NCI-H2081 (cell line): ENCODE measurements at regions not wholly inside any gene's neighbourhood (a gene's known extent, or its start where the extent isn't known, plus 50 kb on each side); places are given as distances from the start of the nearest gene placed in this dataset.
"Not testable (repeated sequence)": the region's sequence is repeated elsewhere in the genome, so short reads cannot be mapped to it uniquely, and the experiment has no call there.

Experiments
- DNase-seq, 2 experiments: peaks; one replicate each; lab custom pipeline; 2025; lab: John Stamatoyannopoulos, UW

DNA sequence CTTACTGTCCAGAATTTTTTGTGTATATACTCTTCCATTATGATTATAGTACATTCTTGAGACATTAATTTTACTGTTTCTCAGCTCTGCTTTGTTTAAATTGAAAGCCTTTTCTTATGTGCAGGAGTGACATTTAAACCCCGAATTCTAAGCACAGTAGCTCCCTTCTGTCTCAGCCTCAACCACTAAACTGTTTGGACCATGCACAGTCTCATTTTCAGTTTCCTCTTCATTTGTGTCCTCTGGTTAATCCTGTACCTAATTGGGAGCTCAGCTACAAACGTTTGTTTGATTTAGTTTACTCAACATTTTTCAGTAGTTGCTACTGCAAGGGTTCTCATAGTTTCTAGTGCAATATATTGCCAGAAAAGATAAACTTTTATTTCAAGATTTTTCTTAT, 206.3 kb downstream of the SLITRK5 start:
- DNase-seq: no peak

- DNase-seq: no peak
Measured at GRCh38 chr13:87878706-87879105, 207.5 kb downstream of the SLITRK5 start.

DNA sequence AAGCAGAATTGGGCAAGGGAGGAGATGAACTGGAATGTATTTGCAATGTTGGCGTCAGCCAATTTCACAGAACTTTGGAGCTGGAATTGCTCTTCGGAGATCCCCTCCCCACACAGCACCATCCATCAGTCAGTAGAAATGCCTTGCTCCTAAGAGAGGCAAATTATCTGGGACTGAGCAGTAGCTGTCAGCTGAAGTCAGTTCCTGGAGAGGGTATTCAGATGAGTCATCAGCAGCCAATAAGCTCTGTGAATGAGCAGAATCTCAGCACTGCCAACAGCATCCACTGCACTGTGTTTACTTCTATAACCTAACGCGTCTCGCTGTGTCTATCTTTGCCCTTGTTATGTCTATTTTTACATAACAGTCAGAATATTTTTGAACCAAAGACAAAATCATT, 213.7 kb downstream of the SLITRK5 start:
- peak in 1 of 2 experiments; percentile 4 for DNase-seq

DNA sequence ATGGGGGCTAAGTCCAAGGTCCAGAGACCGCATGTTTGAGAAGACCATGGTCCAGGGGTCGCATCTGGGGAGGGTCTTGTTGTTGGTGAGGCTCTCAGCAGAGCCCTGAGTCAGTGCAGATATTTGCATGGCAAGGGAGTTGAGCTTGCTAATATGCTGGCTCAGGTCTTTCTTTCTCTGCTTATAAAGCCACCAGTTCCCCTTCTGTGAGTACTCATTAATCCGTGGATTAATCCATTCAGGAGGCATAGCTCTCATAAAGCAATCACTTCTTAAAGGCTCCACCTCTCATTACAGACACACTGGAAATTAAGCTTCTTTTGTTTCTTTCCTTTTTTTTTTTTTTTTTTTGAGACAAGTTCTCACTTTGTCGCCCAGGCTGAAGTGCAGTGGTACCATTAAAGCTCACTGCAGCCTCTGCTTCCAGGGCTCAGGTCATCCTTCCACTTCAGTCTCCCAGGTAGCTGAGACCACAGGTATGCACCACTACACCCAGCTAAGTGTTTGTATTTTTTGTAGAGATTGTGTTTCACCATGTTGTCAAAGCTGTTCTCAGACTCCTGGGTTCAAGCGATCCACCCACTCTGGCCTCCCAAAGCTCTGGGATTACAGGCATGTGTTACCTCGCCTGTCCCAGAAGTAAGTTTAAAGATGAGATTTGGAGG, 216.4 kb downstream of the SLITRK5 start:
- DNase-seq: no peak

- DNase-seq: peak; percentile 5 to 80
Measured at GRCh38 chr13:87889254-87889653, 218.1 kb downstream of the SLITRK5 start.

GRCh38 chr13:87893186-87893585, 222.0 kb downstream of the SLITRK5 start:
- DNase-seq: no peak

DNA sequence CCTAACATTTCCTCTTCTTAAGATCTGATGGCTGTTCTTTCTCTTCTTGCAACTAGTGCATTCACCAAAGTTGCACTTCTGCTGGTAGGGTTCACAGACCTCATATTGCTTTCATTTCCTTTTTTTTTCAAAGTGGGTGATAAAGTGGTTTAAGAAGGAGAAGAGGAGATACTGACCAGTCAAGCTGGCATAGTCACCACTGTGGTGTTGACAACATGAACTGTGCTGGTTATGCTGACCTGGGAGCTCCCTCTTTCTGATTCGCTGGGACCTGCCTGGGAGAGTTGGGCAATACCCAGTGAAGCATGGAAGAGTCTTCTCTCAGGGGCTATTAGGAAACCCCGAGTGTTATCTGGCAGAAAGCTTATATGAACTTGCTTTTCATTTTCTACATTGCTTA, 222.9 kb downstream of the SLITRK5 start:
- DNase-seq: no peak

GRCh38 chr13:87903553-87903952, 232.4 kb downstream of the SLITRK5 start:
- no peak for DNase-seq

GRCh38 chr13:87906411-87906810, 235.2 kb downstream of the SLITRK5 start:
- DNase-seq: no peak

DNA sequence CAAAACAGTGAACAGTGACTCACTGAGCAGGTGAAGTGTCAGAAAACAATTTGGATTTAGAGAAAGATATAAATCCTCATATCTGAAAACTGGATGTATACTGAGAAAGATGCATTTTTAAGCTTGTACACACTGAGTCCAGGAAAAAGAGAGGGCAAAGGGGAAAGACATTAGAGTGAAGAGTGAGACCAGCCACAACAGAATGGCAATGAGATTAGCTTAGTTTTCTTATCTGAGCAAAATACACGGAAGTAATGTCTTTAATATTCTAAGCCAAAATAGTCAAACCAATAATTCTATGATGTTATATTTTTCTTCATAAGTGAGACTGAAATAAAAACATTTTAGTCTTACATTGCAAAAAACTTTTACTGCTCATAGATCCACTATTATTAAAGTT, 236.0 kb downstream of the SLITRK5 start:
- DNase-seq: no peak

DNA sequence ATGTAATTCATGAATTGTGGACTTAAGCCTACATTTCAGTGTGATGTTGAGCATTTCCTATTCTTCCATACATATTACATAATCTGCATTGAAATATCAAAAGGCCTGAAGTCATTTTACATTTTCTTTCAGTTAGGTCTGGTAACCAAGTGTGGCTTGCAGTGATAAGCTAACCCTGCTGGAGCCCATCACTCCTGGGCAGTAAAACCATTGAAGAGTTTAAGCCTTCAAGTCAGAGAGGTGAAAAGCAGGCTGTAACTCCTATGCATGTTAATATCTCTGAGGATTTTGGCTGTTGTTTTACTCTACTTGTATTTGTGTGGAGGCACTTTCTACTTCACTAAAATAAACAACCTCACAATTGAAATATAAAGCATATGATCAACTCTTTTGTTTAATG, 248.8 kb downstream of the SLITRK5 start:
- no peak for DNase-seq

DNA sequence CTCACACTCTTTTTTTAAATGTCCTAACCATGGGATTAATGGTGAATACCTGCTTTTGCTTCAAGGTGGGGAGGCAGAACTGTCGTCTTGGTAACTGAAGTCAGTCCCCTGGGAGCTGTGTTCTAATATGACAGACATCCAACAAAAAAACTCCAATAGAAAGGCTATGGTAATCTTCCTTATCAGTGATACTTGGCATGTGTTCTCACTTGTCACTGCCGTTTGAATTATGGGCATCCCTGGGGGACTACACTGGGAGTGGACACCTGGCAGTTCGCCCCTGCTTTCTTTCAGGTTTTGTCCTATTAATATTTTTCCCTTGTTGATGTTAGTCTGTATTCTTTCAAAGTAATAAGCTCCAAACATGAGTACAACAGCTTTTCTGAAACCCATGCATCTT, 252.6 kb downstream of the SLITRK5 start:
- DNase-seq: no peak

DNA sequence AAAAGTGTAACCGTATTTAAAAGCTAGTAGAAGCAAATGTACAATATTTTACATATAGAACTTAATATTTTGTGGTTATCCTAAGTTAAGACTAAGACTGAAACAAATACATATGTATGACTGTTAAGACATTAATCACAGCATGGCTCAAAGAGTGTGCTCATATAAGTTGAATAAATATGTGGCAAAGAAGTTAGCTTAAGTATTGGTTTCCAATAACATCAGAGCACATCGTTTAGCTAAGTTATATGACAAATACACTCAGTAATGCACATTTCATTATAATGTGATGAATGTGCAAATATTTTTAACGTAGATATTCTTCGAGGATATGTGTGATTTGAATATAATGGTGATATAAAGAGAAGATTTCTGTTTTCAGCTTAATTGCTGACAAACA, 253.8 kb downstream of the SLITRK5 start:
- DNase-seq: no peak

DNA sequence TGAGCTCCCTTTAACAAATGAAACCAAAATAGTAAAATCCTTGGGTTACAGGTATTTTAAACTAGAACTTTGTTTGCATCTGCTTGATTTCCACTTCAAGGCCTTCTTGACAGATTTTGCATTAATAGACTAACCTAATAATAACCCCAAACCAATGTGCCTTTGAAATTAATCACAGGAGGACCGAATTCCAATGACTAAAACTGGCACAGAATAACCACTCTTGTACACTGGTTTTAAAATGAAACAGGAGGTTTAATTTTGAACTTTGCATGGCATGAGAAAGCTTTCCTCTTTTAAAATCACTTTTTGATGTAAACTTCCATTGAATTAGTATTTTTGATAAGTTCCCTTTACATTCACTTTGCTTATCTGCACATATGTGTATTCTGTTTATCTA, 269.6 kb downstream of the SLITRK5 start:
- no peak for DNase-seq

DNA sequence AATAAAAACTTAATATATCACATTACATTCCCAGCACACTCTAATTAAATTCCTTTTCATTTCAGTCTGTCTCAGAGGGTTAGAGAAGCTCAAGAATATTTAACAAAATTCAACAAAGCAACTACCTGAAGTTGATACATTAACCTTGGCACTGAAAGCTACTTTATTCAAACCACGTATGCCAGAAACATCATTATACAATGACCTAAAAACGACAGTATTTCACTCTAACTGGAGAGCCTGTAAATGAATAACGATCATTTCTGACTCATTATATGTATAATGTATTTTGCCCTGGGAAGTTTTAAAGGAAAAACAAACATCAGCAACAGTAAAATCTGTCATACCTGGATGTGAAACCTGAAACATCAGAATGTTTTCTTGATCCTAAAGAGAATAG, 270.1 kb downstream of the SLITRK5 start:
- no peak for DNase-seq

DNA sequence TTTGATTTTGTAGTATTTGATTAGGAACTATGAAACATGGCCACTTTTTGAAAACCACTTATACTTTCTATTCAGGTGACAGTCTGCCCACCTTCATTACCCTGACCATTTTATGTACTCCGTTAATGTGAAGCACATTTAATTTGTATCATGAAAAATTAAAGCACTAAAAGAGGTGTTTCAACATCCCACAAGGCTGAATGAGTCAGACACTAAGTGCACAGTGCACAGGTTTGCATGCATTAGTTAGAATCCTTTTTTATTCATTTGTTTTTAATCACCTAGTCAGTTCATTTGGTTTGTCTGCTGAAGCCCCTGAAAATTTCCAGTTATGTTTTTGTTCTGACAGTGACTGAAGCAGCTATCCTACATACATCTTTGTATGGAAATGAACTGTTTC, 271.0 kb downstream of the SLITRK5 start:
- DNase-seq: no peak

GRCh38 chr13:87944038-87944437, 272.9 kb downstream of the SLITRK5 start:
- no peak for DNase-seq

DNA sequence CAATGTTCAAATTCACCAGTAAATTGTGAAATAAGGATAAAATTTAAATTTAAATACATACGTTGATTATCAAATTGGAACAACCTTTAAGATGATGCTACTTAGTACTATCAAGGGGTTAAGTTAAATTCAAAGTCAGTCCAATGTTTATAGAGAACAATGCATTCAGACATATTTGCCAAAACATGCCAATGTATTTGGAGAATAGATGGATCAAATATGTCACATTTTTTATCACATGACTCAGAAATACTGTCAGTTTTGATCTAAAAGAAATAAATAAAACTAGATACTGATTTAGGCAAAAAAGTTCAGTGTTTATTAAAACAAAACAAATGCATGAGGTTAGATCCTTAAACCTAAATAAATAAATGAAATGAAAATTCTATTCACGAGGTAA, 281.2 kb downstream of the SLITRK5 start:
- DNase-seq: no peak

GRCh38 chr13:87953381-87953780, 282.2 kb downstream of the SLITRK5 start:
- no peak for DNase-seq

GRCh38 chr13:87954091-87954490, 282.9 kb downstream of the SLITRK5 start:
- DNase-seq: no peak

DNA sequence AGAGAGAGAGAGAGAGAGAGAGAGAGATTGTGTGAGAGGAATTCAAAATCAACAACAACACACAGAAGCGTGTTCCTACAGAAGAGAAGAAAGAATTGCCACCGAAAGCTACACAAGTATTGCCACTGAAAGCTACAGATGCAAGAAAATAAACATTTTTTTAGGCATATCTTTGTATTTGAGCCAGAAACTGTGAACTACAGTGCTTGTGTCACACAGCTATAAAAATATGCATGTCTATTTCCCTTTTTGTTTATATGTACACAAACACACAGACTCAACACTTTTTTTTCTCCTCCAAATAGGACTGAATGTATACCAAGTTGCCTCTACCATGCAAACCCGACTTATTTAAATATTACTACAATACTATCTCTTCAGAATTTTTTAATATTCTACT, 290.4 kb downstream of the SLITRK5 start:
- DNase-seq: no peak

DNA sequence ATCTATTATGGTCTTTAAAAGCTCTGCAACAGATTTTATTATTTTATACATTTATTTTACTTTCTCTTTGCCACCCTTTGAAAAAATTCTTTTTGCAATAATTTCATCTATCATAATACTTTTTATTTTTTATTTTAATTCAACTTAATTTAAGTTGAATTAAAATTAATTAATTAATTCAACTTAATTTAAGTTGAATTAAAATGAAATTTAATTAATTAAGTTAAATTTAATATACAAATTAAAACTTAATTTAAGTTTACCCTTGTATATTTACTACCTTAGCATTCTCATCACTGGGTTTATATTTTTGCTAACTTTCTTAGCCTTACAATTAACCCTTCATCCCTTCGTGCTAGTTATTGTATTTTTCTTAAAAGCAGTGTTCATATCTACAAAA, 301.4 kb downstream of the SLITRK5 start:
- no peak for DNase-seq

DNA sequence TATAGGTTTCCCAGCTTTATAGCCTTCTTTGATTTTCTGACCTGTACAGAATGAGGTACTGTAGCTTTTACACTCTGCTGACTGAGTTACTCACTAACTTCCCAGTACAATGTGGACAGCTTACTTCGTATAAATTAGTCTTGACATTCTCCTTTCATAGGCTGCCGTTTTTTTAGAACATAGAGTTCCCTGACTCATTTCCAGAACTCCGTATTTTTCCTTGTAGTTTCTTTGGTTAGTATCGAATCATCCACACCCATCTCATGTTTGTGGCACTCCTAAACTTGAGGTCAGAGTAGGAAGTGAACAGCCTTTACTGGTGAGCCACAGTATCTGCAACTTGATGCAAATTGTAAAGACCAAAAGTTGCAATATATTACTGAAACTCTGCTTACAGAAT, 303.9 kb downstream of the SLITRK5 start:
- DNase-seq: no peak

GRCh38 chr13:87976650-87977049, 305.5 kb downstream of the SLITRK5 start:
- not testable (repeated sequence) for DNase-seq

DNA sequence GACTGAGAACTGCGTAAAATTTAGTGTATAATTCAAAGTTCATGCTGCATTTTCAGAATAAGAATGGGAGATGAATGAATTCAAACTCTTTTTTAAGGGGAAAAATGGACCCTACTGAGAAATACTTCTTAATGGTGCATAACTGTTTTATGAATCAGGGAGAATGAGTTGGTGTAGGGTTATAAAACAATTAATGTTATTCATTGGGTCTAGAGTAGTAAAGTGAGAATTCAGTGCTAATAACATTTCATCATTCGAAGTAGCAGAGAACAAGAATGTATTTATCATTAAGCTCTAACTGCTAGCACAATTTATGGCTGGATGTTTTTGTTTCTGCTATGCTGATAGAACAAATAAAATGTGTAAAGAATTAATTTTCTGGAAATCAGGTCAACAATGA, 310.2 kb downstream of the SLITRK5 start:
- DNase-seq: no peak
